ENCODE measurements at regions not wholly inside any gene's neighbourhood (a gene's known extent, or its start where the extent isn't known, plus 50 kb on each side); places are given as distances from the start of the nearest gene placed in this dataset.
"Not testable (repeated sequence)": the region's sequence is repeated elsewhere in the genome, so short reads cannot be mapped to it uniquely, and the experiment has no call there.

- DNase-seq (ENCODE audit: low read depth), result peak; percentile 75
Measured at GRCh38 chr1:200317236-200317635, 92.6 kb downstream of the ZNF281 start.

GRCh38 chr1:200316148-200316803 is 93.6 kb downstream of the ZNF281 start:
- DNase-seq (ENCODE audit: low read depth), result no peak

- peak; percentile 77 for DNase-seq (ENCODE audit: low read depth)
Measured at GRCh38 chr1:200314085-200314750, 95.6 kb downstream of the ZNF281 start.

- peak; percentile 59 for DNase-seq (ENCODE audit: low read depth)
Measured at GRCh38 chr1:200311256-200311655, 98.6 kb downstream of the ZNF281 start.

GRCh38 chr1:200310824-200311223 is 99.0 kb downstream of the ZNF281 start:
- no peak for DNase-seq (ENCODE audit: low read depth)

GRCh38 chr1:200307755-200308066 is 102.1 kb downstream of the ZNF281 start:
- no peak for DNase-seq (ENCODE audit: low read depth)

GRCh38 chr1:200306944-200307754 is 102.7 kb downstream of the ZNF281 start:
- peak; percentile 43 for DNase-seq (ENCODE audit: low read depth)

GRCh38 chr1:200305806-200306205 is 104.0 kb downstream of the ZNF281 start:
- no peak for DNase-seq (ENCODE audit: low read depth)

- DNase-seq (ENCODE audit: low read depth), result no peak
Measured at GRCh38 chr1:200304171-200304570, 105.7 kb downstream of the ZNF281 start.

GRCh38 chr1:200302921-200303290 is 106.9 kb downstream of the ZNF281 start:
- peak; percentile 33 for DNase-seq (ENCODE audit: low read depth)

- DNase-seq (ENCODE audit: low read depth), result peak; percentile 47
Measured at GRCh38 chr1:200302192-200302920, 107.5 kb downstream of the ZNF281 start.

- DNase-seq (ENCODE audit: low read depth), result no peak
Measured at GRCh38 chr1:200301152-200301551, 108.7 kb downstream of the ZNF281 start.

- no peak for DNase-seq (ENCODE audit: low read depth)
Measured at GRCh38 chr1:200299571-200299970, 110.3 kb downstream of the ZNF281 start.

- no peak for DNase-seq (ENCODE audit: low read depth)
Measured at GRCh38 chr1:200298242-200298641, 111.6 kb downstream of the ZNF281 start.

GRCh38 chr1:200296091-200296661 is 113.7 kb downstream of the ZNF281 start:
- no peak for DNase-seq (ENCODE audit: low read depth)

- no peak for DNase-seq (ENCODE audit: low read depth)
Measured at GRCh38 chr1:200294241-200294640, 115.6 kb downstream of the ZNF281 start.

GRCh38 chr1:200292699-200293098 is 117.1 kb downstream of the ZNF281 start:
- DNase-seq (ENCODE audit: low read depth), result no peak

GRCh38 chr1:200291106-200291505 is 118.7 kb downstream of the ZNF281 start:
- no peak for DNase-seq (ENCODE audit: low read depth)

- DNase-seq (ENCODE audit: low read depth), result no peak
Measured at GRCh38 chr1:200290010-200290685, 119.7 kb downstream of the ZNF281 start.

- no peak for DNase-seq (ENCODE audit: low read depth)
Measured at GRCh38 chr1:200288226-200288625, 121.6 kb downstream of the ZNF281 start.

GRCh38 chr1:200284236-200284635 is 125.6 kb downstream of the ZNF281 start:
- not testable (repeated sequence) for DNase-seq (ENCODE audit: low read depth)
